GM19452 (cell line): ENCODE measurements at regions not wholly inside any gene's neighbourhood (a gene's known extent, or its start where the extent isn't known, plus 50 kb on each side); places are given as distances from the start of the nearest gene placed in this dataset.

Source experiments
- ATAC-seq: cut with Tn5 transposase; IDR thresholded peaks from one replicate; pipeline ENCODE4 v1.9.1; 2021; ENCODE audit not compliant: unreplicated experiment

GRCh38 chr11:106451228-106451922, 373.9 kb downstream of the AASDHPPT start:
- no peak for ATAC-seq

- ATAC-seq, result no peak
Measured at GRCh38 chr11:106456647-106457046, 379.2 kb downstream of the AASDHPPT start.

GRCh38 chr11:106457727-106458126, 380.3 kb downstream of the AASDHPPT start:
- ATAC-seq, result no peak

GRCh38 chr11:106459135-106459534, 381.7 kb downstream of the AASDHPPT start:
- ATAC-seq, result no peak

GRCh38 chr11:106461148-106461691, 383.8 kb downstream of the AASDHPPT start:
- no peak for ATAC-seq

GRCh38 chr11:106461839-106462545, 384.5 kb downstream of the AASDHPPT start:
- no peak for ATAC-seq

GRCh38 chr11:106463154-106463553, 385.7 kb downstream of the AASDHPPT start:
- no peak for ATAC-seq

- no peak for ATAC-seq
Measured at GRCh38 chr11:106463796-106464201, 386.3 kb downstream of the AASDHPPT start.

GRCh38 chr11:106464728-106465127, 387.3 kb downstream of the AASDHPPT start:
- ATAC-seq, result no peak

- ATAC-seq, result no peak
Measured at GRCh38 chr11:106466521-106467080, 389.1 kb downstream of the AASDHPPT start.

- no peak for ATAC-seq
Measured at GRCh38 chr11:106467501-106467900, 390.0 kb downstream of the AASDHPPT start.

- no peak for ATAC-seq
Measured at GRCh38 chr11:106468086-106468485, 390.6 kb downstream of the AASDHPPT start.

- no peak for ATAC-seq
Measured at GRCh38 chr11:106468531-106468930, 391.1 kb downstream of the AASDHPPT start.

GRCh38 chr11:106470230-106470629, 392.8 kb downstream of the AASDHPPT start:
- ATAC-seq, result no peak

- ATAC-seq, result no peak
Measured at GRCh38 chr11:106471276-106471675, 393.8 kb downstream of the AASDHPPT start.

- no peak for ATAC-seq
Measured at GRCh38 chr11:106473089-106473722, 395.7 kb downstream of the AASDHPPT start.

- no peak for ATAC-seq
Measured at GRCh38 chr11:106474274-106474673, 396.8 kb downstream of the AASDHPPT start.

- ATAC-seq, result no peak
Measured at GRCh38 chr11:106475181-106475580, 397.7 kb downstream of the AASDHPPT start.

GRCh38 chr11:106477776-106478175, 400.3 kb downstream of the AASDHPPT start:
- no peak for ATAC-seq

- ATAC-seq, result no peak
Measured at GRCh38 chr11:106479646-106480045, 402.2 kb downstream of the AASDHPPT start.

- ATAC-seq, result no peak
Measured at GRCh38 chr11:106480581-106481190, 403.2 kb downstream of the AASDHPPT start.
